Stimulated activated CD4-positive, alpha-beta T cell treated with anti-CD3 and anti-CD28 coated beads, Interleukin-1b, Interleukin-23, amount 100 ng/mL, for 24 hours (primary cell): ENCODE measurements at regions not wholly inside any gene's neighbourhood (a gene's known extent, or its start where the extent isn't known, plus 50 kb on each side); places are given as distances from the start of the nearest gene placed in this dataset.
"Not testable (repeated sequence)": the region's sequence is repeated elsewhere in the genome, so short reads cannot be mapped to it uniquely, and the experiment has no call there.

Experiments
- DNase-seq, 4 experiments: peaks; one replicate each; pipeline ENCODE4 v3.0.0-alpha.2; 2020; ENCODE audit warnings: low read depth in 4 of 4, low spot score in 1 of 4

- no peak for DNase-seq
Observed at GRCh38 chr9:111744363-111744762, 50.4 kb downstream of the SHOC1 start.

- DNase-seq = peak in 1 of 4 experiments; percentile 7
Observed at GRCh38 chr9:111743275-111743674, 51.5 kb downstream of the SHOC1 start.

- DNase-seq = no peak
Observed at GRCh38 chr9:111740739-111741138, 54.0 kb downstream of the SHOC1 start.

- DNase-seq = no peak
Observed at GRCh38 chr9:111736714-111737113, 58.0 kb downstream of the SHOC1 start.

- not testable (repeated sequence) for DNase-seq
Observed at GRCh38 chr9:111735344-111735743, 59.4 kb downstream of the SHOC1 start.

GRCh38 chr9:111731928-111732327 is 62.8 kb downstream of the SHOC1 start:
- DNase-seq = no peak

GRCh38 chr9:111730937-111731567 is 63.7 kb downstream of the SHOC1 start:
- DNase-seq = no peak

GRCh38 chr9:111728617-111729366 is 65.9 kb downstream of the SHOC1 start:
- no peak for DNase-seq

- no peak for DNase-seq
Observed at GRCh38 chr9:111728143-111728542, 66.6 kb downstream of the SHOC1 start.

GRCh38 chr9:111726949-111727348 is 65.5 kb downstream of the GNG10 start:
- no peak for DNase-seq

GRCh38 chr9:111720174-111720573 is 58.8 kb downstream of the GNG10 start:
- DNase-seq = no peak
